ENCODE measurements at regions not wholly inside any gene's neighbourhood (a gene's known extent, or its start where the extent isn't known, plus 50 kb on each side); places are given as distances from the start of the nearest gene placed in this dataset.

GRCh38 chr10:11387551-11388222 is 223.8 kb downstream of the USP6NL start:
- TF ChIP-seq CTCF (conservative IDR thresholded peaks at IDR 0.05; ENCODE audit: low read depth, low read length), result no peak
- DNase-seq (ENCODE audit: low read depth), result no peak
- no peak overlapping the region for H3K4me3 ChIP-seq (ENCODE audit: low read depth, low read length)

DNA sequence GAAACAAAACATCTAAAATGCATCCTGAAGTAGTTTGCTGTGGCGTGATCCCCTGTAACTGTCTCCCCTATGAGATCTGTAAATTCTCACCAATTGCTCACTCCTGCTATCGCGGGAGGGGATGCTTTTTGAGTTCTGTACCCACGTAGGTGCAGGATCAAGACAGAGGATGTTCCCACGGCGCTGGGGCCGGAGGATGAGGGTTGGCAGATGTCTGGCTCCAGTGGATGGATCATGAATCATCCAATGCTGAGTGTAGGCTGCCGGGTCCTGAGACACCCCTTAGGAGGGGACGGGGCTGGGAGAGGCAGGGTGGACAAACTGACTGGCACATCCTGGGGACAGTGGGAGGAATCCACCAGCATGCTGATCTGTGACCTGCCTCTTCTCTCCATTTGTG is 224.4 kb downstream of the USP6NL start:
- no peak for DNase-seq (ENCODE audit: low read depth)
- no peak for TF ChIP-seq CTCF (conservative IDR thresholded peaks at IDR 0.05; ENCODE audit: low read depth, low read length)
- H3K4me3 ChIP-seq (ENCODE audit: low read depth, low read length), result no peak overlapping the region

All from choroid plexus epithelial cell (primary cell).